SK-N-SH (cell line): ENCODE measurements at regions not wholly inside any gene's neighbourhood (a gene's known extent, or its start where the extent isn't known, plus 50 kb on each side); places are given as distances from the start of the nearest gene placed in this dataset.

ENCODE experiments used
- CTCF ChIA-PET: fragments of 300-600, 350-600 bp; formaldehyde crosslinking; extraction: SDS; loops from one replicate; lab custom pipeline; 2021; lab: Yijun Ruan, JAX
- POLR2A ChIA-PET: fragments of 350-600 bp; sonication (Branson Sonifier 250); formaldehyde crosslinking; extraction: SDS; loops from one replicate; lab custom pipeline; 2020; ENCODE audit warnings: antibody characterized with exemption, inconsistent platforms; lab: Yijun Ruan, JAX
- DNase-seq: peaks from one replicate; pipeline ENCODE4 v3.0.0; 2012
- H2AFZ ChIP-seq: fragments of 200-600 bp; sonication (generic); 2 replicates; pipeline ENCODE4 v1.8.1; 2016; ENCODE audit warnings: antibody characterized with exemption, mild to moderate bottlenecking, low read depth
- H3F3A ChIP-seq: fragments of 200-600 bp; sonication (generic); replicated peaks from 2 replicates; pipeline ENCODE3; 2016; ENCODE audit warnings: antibody characterized with exemption, mild to moderate bottlenecking; ENCODE audit not compliant: insufficient read depth
- H3K27ac ChIP-seq, 2 experiments: fragments of 200-500 bp in 1 of 2; fragments of 200-600 bp in 1 of 2; sonication (Bioruptor generic) in 1 of 2; sonication (generic), shearing (Covaris generic) in 1 of 2; 2 replicates each; pipeline versions ENCODE4 v1.5.1 to v1.6.1; 2014 to 2016; ENCODE audit warnings: low read depth in 2 of 2, inconsistent platforms in 1 of 2, low read length in 1 of 2, mild to moderate bottlenecking in 1 of 2, mixed read lengths in 1 of 2
- H3K27me3 ChIP-seq: fragments of 200-600 bp; sonication (generic), shearing (Covaris generic); 2 replicates; pipeline ENCODE4 v1.6.1; 2016; ENCODE audit warnings: mixed run types; ENCODE audit not compliant: insufficient read depth
- H3K36me3 ChIP-seq, 2 experiments: fragments of 200-500 bp in 1 of 2; fragments of 200-600 bp in 1 of 2; sonication (Bioruptor generic) in 1 of 2; sonication (generic) in 1 of 2; replicated peaks in 1 of 2; 2 replicates each; pipeline versions ENCODE3 to v1.5.1; 2014 to 2016; ENCODE audit warnings: low read length in 1 of 2, mild to moderate bottlenecking in 1 of 2; ENCODE audit not compliant: insufficient read depth in 2 of 2, control insufficient read depth in 1 of 2
- H3K4me1 ChIP-seq, 2 experiments: fragments of 200-500 bp in 1 of 2; fragments of 200-600 bp in 1 of 2; sonication (Bioruptor generic) in 1 of 2; sonication (generic), shearing (Covaris generic) in 1 of 2; 2 replicates each; pipeline versions ENCODE4 v1.5.1 to v1.6.1; 2014 to 2016; ENCODE audit warnings: low read depth in 1 of 2, low read length in 1 of 2, mixed run types in 1 of 2; ENCODE audit not compliant: insufficient read depth in 2 of 2, control insufficient read depth in 1 of 2
- H3K4me2 ChIP-seq: fragments of 200-600 bp; sonication (generic), shearing (Covaris generic); 2 replicates; pipeline ENCODE4 v1.6.1; 2017; ENCODE audit warnings: mixed run types
- H3K4me3 ChIP-seq, 2 experiments: fragments of 200-500 bp in 1 of 2; fragments of 200-600 bp in 1 of 2; sonication (Bioruptor generic) in 1 of 2; sonication (generic), shearing (Covaris generic) in 1 of 2; 2 replicates each; pipeline versions ENCODE4 v1.5.1 to v1.8.1; 2014 to 2016; ENCODE audit warnings: low read depth in 2 of 2, inconsistent platforms in 1 of 2, low read length in 1 of 2, mild to moderate bottlenecking in 1 of 2, mixed read lengths in 1 of 2, moderate library complexity in 1 of 2
- H3K79me2 ChIP-seq: fragments of 200-600 bp; sonication (generic); 2 replicates; pipeline ENCODE4 v1.8.1; 2017; ENCODE audit warnings: mild to moderate bottlenecking; ENCODE audit not compliant: insufficient read depth
- H3K9ac ChIP-seq: fragments of 200-600 bp; sonication (generic); 2 replicates; pipeline ENCODE4 v1.6.1; 2017; ENCODE audit warnings: mixed run types
- H3K9me2 ChIP-seq: fragments of 200-600 bp; sonication (generic); 2 replicates; pipeline ENCODE4 v1.6.1; 2017; ENCODE audit warnings: mixed run types
- H3K9me3 ChIP-seq: fragments of 200-600 bp; sonication (generic); 2 replicates; pipeline ENCODE4 v1.6.1; 2017; ENCODE audit warnings: mixed run types, mild to moderate bottlenecking, moderate library complexity
- H4K20me1 ChIP-seq: fragments of 200-600 bp; sonication (generic); 2 replicates; pipeline ENCODE4 v1.6.1; 2017; ENCODE audit warnings: mild to moderate bottlenecking, mixed run types; ENCODE audit not compliant: insufficient read depth
- CHD2 ChIP-seq: fragments of 150-350 bp; IDR thresholded peaks from 2 replicates; pipeline ENCODE4 v1.6.1; 2018; ENCODE audit warnings: low read length; ENCODE audit not compliant: partially characterized antibody
- ELF1 ChIP-seq: IDR thresholded peaks from 2 replicates; pipeline ENCODE4 v1.4.0; 2012
- FOXM1 ChIP-seq: IDR thresholded peaks from 2 replicates; pipeline ENCODE4 v1.4.0; 2012; ENCODE audit warnings: low read depth, mild to moderate bottlenecking
- JUND ChIP-seq: IDR thresholded peaks from 2 replicates; pipeline ENCODE4 v1.4.0; 2012
- MEF2A ChIP-seq: IDR thresholded peaks from 2 replicates; pipeline ENCODE4 v1.4.0; 2012; ENCODE audit warnings: low read depth, borderline replicate concordance
- MXI1 ChIP-seq: IDR thresholded peaks from 2 replicates; pipeline ENCODE4 v1.6.1; 2012; ENCODE audit warnings: mild to moderate bottlenecking, low read depth, low read length, improper control_type of control experiment
- NRF1 ChIP-seq: IDR thresholded peaks from 2 replicates; pipeline ENCODE4 v1.6.1; 2012; ENCODE audit warnings: low read depth, mild to moderate bottlenecking, low read length
- PBX3 ChIP-seq: IDR thresholded peaks from 2 replicates; pipeline ENCODE4; 2012
- POLR2AphosphoS5 ChIP-seq: IDR thresholded peaks from 2 replicates; pipeline ENCODE4 v1.6.1; 2012; ENCODE audit warnings: low read depth, low read length
- RAD21 ChIP-seq: IDR thresholded peaks from 2 replicates; pipeline ENCODE4 v1.6.1; 2012; ENCODE audit warnings: mild to moderate bottlenecking, low read length
- TEAD4 ChIP-seq: IDR thresholded peaks from 2 replicates; pipeline ENCODE4 v1.4.0; 2012; ENCODE audit warnings: mild to moderate bottlenecking, borderline replicate concordance; ENCODE audit not compliant: insufficient read depth
- USF2 ChIP-seq: fragments of 150-350 bp; IDR thresholded peaks from 2 replicates; pipeline ENCODE4 v1.6.1; 2017; ENCODE audit warnings: antibody characterized with exemption, low read length, low read depth, borderline replicate concordance
- YY1 ChIP-seq: IDR thresholded peaks from 2 replicates; pipeline ENCODE4 v1.4.0; 2012; ENCODE audit warnings: low read depth, mild to moderate bottlenecking
- WGBS: methylation state at CpG from one replicate; pipeline ENCODE4 v1.1.6; 2017; ENCODE audit warnings: low lambda C conversion rate; 5-methylcytosine and 5-hydroxymethylcytosine counted together
- TF ChIP-seq, protein P1 (sequence below): IDR thresholded peaks from 2 replicates; pipeline ENCODE4 v1.4.0; 2012; ENCODE audit warnings: low read depth, borderline replicate concordance
- TF ChIP-seq, protein P2 (sequence below): IDR thresholded peaks from 2 replicates; pipeline ENCODE4 v1.4.0; 2012; ENCODE audit warnings: low read depth, borderline replicate concordance
- TF ChIP-seq, protein P3 (sequence below): IDR thresholded peaks from 2 replicates; pipeline ENCODE4 v1.6.1; 2012; ENCODE audit warnings: mild to moderate bottlenecking, low read depth, low read length, moderate library complexity
- TF ChIP-seq, protein P4 (sequence below): fragments of 150-350 bp; IDR thresholded peaks from 2 replicates; pipeline ENCODE4 v1.6.1; 2016; ENCODE audit warnings: mild to moderate bottlenecking, low read depth, low read length

DNA sequence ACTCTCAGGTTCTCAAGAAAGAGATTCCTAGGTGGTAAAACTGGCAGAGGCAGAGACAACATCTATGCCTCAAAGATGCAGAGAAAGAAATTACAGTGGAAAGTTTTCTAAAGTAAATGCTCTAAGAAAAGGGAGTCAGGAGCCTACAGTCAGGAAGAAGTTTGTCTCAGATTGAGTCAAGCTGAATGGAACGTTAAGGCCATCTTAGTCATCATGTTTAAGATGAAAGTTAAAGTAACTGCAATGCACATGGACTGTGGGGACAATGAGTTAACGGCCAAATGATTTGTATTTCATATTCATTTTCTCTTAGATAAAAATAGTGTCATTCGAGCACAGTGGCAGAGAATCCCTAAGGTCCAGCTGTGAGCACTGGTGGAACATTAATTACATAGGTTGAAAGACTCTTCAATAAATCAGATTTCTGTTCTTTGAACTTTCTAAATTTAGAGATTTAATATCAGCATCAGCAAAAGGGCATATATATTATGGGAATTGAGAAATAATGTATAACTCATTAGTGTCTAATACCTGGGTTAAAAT lies 384.6 kb downstream of the DTHD1 start:
- Histone ChIP-seq H3K4me3 (no peak overlapping the region), H3K36me3 (no peaks in the 10 kb centered on the region), H3K9me2 (0 out of 2 replicates have a peak, but pooled peaks cover 3% of the 10 kb centered on the region), H4K20me1 (no peaks in the 10 kb centered on the region), H3K4me2 (no peak overlapping the region), H3K4me1 (no peaks in the 10 kb centered on the region), H3K27me3 (no peaks in the 10 kb centered on the region), H3K79me2 (no peaks in the 10 kb centered on the region), H3F3A (no peaks in the 10 kb centered on the region), H3K9me3 (no peaks in the 10 kb centered on the region), H2AFZ (no peak overlapping the region), H3K9ac (no peak overlapping the region), H3K27ac (no peak overlapping the region)
- CTCF ChIA-PET, result no interaction called here
- TF ChIP-seq, protein P1, sequence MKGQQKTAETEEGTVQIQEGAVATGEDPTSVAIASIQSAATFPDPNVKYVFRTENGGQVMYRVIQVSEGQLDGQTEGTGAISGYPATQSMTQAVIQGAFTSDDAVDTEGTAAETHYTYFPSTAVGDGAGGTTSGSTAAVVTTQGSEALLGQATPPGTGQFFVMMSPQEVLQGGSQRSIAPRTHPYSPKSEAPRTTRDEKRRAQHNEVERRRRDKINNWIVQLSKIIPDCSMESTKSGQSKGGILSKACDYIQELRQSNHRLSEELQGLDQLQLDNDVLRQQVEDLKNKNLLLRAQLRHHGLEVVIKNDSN, result no peak
- no peak for TF ChIP-seq POLR2AphosphoS5
- TF ChIP-seq MXI1, result no peak
- no peak for TF ChIP-seq PBX3
- TF ChIP-seq NRF1, result no peak
- 0% methylated on average over 3 of the region's 3 CpGs for WGBS
- DNase-seq, result no peak
- POLR2A ChIA-PET, result no interaction called here

DNA sequence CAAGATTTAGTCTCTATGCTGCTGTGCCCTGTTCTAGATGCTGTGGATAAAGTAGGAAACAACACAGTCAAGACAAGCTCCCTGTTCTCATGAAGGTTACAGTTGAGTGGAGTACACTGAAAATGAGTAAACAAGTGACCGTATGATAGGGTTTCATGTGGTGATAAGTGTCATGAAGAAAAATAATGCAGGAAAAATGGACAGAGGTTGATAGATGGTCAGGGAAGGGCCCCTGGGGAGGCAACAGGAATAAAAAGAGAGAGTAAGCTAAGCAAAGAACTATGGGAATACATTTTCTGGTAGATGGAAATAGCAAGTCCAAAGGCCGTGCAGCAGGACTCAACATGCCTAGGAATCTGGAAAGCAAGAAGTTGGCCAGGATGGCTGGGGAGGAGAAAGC lies 394.0 kb downstream of the DTHD1 start:
- DNase-seq, result no peak
- Histone ChIP-seq H3K4me2 (no peak overlapping the region), H3K4me3 (no peak overlapping the region), H3K9me2 (no peaks in the 10 kb centered on the region), H3F3A (no peaks in the 10 kb centered on the region), H3K9me3 (no peaks in the 10 kb centered on the region), H2AFZ (no peak overlapping the region), H3K36me3 (no peaks in the 10 kb centered on the region), H4K20me1 (no peaks in the 10 kb centered on the region), H3K27ac (no peak overlapping the region), H3K79me2 (no peaks in the 10 kb centered on the region), H3K27me3 (no peaks in the 10 kb centered on the region), H3K4me1 (no peaks in the 10 kb centered on the region), H3K9ac (no peak overlapping the region)
- WGBS, result 3% methylated on average over 2 of the region's 2 CpGs
- TF ChIP-seq FOXM1, result no peak
- TF ChIP-seq, protein P2, sequence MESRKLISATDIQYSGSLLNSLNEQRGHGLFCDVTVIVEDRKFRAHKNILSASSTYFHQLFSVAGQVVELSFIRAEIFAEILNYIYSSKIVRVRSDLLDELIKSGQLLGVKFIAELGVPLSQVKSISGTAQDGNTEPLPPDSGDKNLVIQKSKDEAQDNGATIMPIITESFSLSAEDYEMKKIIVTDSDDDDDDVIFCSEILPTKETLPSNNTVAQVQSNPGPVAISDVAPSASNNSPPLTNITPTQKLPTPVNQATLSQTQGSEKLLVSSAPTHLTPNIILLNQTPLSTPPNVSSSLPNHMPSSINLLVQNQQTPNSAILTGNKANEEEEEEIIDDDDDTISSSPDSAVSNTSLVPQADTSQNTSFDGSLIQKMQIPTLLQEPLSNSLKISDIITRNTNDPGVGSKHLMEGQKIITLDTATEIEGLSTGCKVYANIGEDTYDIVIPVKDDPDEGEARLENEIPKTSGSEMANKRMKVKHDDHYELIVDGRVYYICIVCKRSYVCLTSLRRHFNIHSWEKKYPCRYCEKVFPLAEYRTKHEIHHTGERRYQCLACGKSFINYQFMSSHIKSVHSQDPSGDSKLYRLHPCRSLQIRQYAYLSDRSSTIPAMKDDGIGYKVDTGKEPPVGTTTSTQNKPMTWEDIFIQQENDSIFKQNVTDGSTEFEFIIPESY, result no peak
- no peak for TF ChIP-seq ELF1
- TF ChIP-seq TEAD4, result no peak
- no peak for TF ChIP-seq RAD21
- no peak for TF ChIP-seq MEF2A
- TF ChIP-seq POLR2AphosphoS5, result no peak
- TF ChIP-seq, protein P3, sequence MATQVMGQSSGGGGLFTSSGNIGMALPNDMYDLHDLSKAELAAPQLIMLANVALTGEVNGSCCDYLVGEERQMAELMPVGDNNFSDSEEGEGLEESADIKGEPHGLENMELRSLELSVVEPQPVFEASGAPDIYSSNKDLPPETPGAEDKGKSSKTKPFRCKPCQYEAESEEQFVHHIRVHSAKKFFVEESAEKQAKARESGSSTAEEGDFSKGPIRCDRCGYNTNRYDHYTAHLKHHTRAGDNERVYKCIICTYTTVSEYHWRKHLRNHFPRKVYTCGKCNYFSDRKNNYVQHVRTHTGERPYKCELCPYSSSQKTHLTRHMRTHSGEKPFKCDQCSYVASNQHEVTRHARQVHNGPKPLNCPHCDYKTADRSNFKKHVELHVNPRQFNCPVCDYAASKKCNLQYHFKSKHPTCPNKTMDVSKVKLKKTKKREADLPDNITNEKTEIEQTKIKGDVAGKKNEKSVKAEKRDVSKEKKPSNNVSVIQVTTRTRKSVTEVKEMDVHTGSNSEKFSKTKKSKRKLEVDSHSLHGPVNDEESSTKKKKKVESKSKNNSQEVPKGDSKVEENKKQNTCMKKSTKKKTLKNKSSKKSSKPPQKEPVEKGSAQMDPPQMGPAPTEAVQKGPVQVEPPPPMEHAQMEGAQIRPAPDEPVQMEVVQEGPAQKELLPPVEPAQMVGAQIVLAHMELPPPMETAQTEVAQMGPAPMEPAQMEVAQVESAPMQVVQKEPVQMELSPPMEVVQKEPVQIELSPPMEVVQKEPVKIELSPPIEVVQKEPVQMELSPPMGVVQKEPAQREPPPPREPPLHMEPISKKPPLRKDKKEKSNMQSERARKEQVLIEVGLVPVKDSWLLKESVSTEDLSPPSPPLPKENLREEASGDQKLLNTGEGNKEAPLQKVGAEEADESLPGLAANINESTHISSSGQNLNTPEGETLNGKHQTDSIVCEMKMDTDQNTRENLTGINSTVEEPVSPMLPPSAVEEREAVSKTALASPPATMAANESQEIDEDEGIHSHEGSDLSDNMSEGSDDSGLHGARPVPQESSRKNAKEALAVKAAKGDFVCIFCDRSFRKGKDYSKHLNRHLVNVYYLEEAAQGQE, result no peak
- TF ChIP-seq CHD2, result no peak
- TF ChIP-seq, protein P4, sequence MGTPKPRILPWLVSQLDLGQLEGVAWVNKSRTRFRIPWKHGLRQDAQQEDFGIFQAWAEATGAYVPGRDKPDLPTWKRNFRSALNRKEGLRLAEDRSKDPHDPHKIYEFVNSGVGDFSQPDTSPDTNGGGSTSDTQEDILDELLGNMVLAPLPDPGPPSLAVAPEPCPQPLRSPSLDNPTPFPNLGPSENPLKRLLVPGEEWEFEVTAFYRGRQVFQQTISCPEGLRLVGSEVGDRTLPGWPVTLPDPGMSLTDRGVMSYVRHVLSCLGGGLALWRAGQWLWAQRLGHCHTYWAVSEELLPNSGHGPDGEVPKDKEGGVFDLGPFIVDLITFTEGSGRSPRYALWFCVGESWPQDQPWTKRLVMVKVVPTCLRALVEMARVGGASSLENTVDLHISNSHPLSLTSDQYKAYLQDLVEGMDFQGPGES, result no peak
- TF ChIP-seq JUND, result no peak
- TF ChIP-seq YY1, result no peak
- no peak for TF ChIP-seq MXI1
- no peak for TF ChIP-seq USF2
- TF ChIP-seq, protein P1, result no peak
- POLR2A ChIA-PET, result no interaction called here
- CTCF ChIA-PET, result no interaction called here
